ENCODE measurements at regions not wholly inside any gene's neighbourhood (a gene's known extent, or its start where the extent isn't known, plus 50 kb on each side); places are given as distances from the start of the nearest gene placed in this dataset.

DNA sequence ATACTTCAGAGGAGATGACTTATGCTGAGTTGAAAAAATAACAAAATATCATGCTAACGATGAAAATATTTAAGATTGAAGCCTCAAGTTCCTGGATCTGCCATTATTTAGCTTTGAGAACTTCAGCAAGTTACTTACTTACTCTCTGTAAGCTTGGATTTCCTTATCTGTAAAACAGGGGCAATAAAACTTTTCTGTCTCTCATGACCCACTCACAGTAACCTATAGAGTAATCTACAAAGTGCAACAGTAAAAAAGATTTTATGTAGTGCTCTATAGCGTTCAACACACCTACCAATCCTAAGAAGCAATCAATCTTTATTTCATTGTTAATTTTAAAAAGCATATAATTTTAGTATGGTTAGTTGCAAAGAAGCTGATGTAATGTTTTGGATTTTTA lies 478.6 kb downstream of the ZIC1 start:
- Histone ChIP-seq H2AFZ (ENCODE audit: low read depth, low read length, severe bottlenecking) (no peak overlapping the region), H3K9ac (ENCODE audit: low read length) (no peak overlapping the region), H3K79me2 (ENCODE audit: insufficient read depth, low read length) (no peaks in the 10 kb centered on the region), H3K9me2 (replicated peaks; ENCODE audit: insufficient read depth, low read length) (no peaks in the 10 kb centered on the region), H3F3A (ENCODE audit: insufficient read depth) (no peaks in the 10 kb centered on the region), H3K9me3 (ENCODE audit: insufficient read depth, low read length) (no peaks in the 10 kb centered on the region), H3K27me3 (ENCODE audit: low read length) (no peaks in the 10 kb centered on the region), H3K27ac (ENCODE audit: low read depth, low read length) (no peak overlapping the region), H3K4me3 (ENCODE audit: insufficient read depth, low read length, poor library complexity, severe bottlenecking) (no peak overlapping the region), H4K20me1 (ENCODE audit: low read depth, low read length) (no peaks in the 10 kb centered on the region), H3K4me2 (ENCODE audit: low read depth, low read length, poor library complexity, severe bottlenecking) (no peak overlapping the region), H3K36me3 (ENCODE audit: low read length) (no peaks in the 10 kb centered on the region)
- TF ChIP-seq, protein P1, sequence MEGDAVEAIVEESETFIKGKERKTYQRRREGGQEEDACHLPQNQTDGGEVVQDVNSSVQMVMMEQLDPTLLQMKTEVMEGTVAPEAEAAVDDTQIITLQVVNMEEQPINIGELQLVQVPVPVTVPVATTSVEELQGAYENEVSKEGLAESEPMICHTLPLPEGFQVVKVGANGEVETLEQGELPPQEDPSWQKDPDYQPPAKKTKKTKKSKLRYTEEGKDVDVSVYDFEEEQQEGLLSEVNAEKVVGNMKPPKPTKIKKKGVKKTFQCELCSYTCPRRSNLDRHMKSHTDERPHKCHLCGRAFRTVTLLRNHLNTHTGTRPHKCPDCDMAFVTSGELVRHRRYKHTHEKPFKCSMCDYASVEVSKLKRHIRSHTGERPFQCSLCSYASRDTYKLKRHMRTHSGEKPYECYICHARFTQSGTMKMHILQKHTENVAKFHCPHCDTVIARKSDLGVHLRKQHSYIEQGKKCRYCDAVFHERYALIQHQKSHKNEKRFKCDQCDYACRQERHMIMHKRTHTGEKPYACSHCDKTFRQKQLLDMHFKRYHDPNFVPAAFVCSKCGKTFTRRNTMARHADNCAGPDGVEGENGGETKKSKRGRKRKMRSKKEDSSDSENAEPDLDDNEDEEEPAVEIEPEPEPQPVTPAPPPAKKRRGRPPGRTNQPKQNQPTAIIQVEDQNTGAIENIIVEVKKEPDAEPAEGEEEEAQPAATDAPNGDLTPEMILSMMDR (IDR thresholded peaks at IDR 0.05; ENCODE audit: insufficient read depth, low read length, poor library complexity, severe bottlenecking) = no peak
- no peak for TF ChIP-seq EZH2phosphoT487 (conservative IDR thresholded peaks at IDR 0.05; ENCODE audit: low read length)

DNA sequence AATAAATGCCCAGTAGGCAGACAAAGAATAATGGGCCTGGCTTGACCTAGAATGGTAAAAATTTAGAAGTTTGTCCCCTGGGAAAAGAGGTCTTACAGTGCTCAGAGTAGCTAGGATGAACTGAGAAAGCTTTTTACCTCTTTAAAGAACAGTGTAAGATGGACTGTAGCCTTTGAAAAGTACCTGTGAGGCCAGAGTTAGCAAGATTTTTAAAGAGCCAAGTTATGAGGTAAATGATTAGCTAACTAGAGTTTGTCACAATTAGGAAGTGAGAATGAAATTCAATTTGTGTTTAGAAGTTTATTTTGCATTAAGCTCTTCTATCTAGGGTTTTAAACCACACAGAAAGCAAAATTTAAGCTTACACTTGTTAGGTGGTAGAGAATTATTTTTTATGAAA lies 480.9 kb downstream of the ZIC1 start:
- Histone ChIP-seq H3K4me2 (ENCODE audit: low read depth, low read length, poor library complexity, severe bottlenecking) (no peak overlapping the region), H3K4me3 (ENCODE audit: insufficient read depth, low read length, poor library complexity, severe bottlenecking) (no peak overlapping the region), H3K79me2 (ENCODE audit: insufficient read depth, low read length) (no peaks in the 10 kb centered on the region), H3K27me3 (ENCODE audit: low read length) (no peaks in the 10 kb centered on the region), H3K9me2 (replicated peaks; ENCODE audit: insufficient read depth, low read length) (no peaks in the 10 kb centered on the region), H3K27ac (ENCODE audit: low read depth, low read length) (no peak overlapping the region), H3K9me3 (ENCODE audit: insufficient read depth, low read length) (no peaks in the 10 kb centered on the region), H2AFZ (ENCODE audit: low read depth, low read length, severe bottlenecking) (no peak overlapping the region), H4K20me1 (ENCODE audit: low read depth, low read length) (no peaks in the 10 kb centered on the region), H3K36me3 (ENCODE audit: low read length) (no peaks in the 10 kb centered on the region), H3K9ac (ENCODE audit: low read length) (no peak overlapping the region), H3F3A (ENCODE audit: insufficient read depth) (no peaks in the 10 kb centered on the region)
- TF ChIP-seq EZH2phosphoT487 (conservative IDR thresholded peaks at IDR 0.05; ENCODE audit: low read length) = no peak
- TF ChIP-seq, protein P1 (IDR thresholded peaks at IDR 0.05; ENCODE audit: insufficient read depth, low read length, poor library complexity, severe bottlenecking) = no peak

DNA sequence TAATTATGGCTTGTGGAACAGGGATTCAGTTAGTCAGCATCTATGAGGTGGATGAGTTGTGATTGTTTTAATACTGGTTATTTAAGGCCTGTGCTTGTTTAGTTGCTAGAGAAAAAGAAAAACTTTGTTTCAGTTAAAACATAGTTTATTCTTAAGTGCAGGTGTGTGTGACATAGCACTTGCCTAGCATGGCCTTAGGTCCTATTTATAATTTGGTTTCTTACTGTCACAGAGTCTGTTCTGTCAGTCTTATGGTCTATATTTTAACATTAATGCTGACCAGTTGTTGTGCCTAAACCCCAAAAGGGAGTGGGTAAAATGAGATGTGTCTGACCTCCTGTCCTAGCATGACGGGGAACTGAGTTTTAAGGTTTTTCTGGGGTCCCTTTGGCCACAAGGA lies 486.3 kb downstream of the ZIC1 start:
- no peaks in the 10 kb centered on the region for H3F3A ChIP-seq (ENCODE audit: insufficient read depth)
- no peak for TF ChIP-seq EZH2phosphoT487 (conservative IDR thresholded peaks at IDR 0.05; ENCODE audit: low read length)
- TF ChIP-seq, protein P1 (IDR thresholded peaks at IDR 0.05; ENCODE audit: insufficient read depth, low read length, poor library complexity, severe bottlenecking) = no peak
- H3K4me3 ChIP-seq (ENCODE audit: insufficient read depth, low read length, poor library complexity, severe bottlenecking) = no peak overlapping the region
- no peaks in the 10 kb centered on the region for H3K27me3 ChIP-seq (ENCODE audit: low read length)
- no peaks in the 10 kb centered on the region for H3K9me2 ChIP-seq (replicated peaks; ENCODE audit: insufficient read depth, low read length)
- no peaks in the 10 kb centered on the region for H3K36me3 ChIP-seq (ENCODE audit: low read length)
- no peak overlapping the region for H3K9ac ChIP-seq (ENCODE audit: low read length)
- no peaks in the 10 kb centered on the region for H4K20me1 ChIP-seq (ENCODE audit: low read depth, low read length)
- H3K4me2 ChIP-seq (ENCODE audit: low read depth, low read length, poor library complexity, severe bottlenecking) = no peak overlapping the region
- no peak overlapping the region for H2AFZ ChIP-seq (ENCODE audit: low read depth, low read length, severe bottlenecking)
- no peak overlapping the region for H3K27ac ChIP-seq (ENCODE audit: low read depth, low read length)
- H3K79me2 ChIP-seq (ENCODE audit: insufficient read depth, low read length) = no peaks in the 10 kb centered on the region
- H3K9me3 ChIP-seq (ENCODE audit: insufficient read depth, low read length) = no peaks in the 10 kb centered on the region
